ENCODE measurements at regions not wholly inside any gene's neighbourhood (a gene's known extent, or its start where the extent isn't known, plus 50 kb on each side); places are given as distances from the start of the nearest gene placed in this dataset.

DNA sequence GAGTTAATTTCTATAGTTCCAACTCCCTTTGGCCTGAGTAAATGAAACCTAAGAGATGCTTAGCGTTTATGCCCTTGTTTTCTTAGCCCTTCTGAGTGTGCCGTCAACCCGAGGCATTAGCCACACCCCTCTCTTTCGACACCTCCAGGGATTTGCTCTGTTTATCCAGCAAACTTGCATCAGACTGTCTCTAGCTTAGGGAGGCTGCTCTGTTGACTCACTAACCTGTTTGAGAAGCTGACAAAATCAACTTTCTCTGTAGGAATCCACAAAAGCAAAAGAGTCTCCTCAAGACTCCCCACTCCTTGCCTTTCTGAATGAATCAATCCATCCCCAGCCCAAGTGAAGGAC, 317.6 kb downstream of the TNS1 start:
- TF ChIP-seq, protein P1, sequence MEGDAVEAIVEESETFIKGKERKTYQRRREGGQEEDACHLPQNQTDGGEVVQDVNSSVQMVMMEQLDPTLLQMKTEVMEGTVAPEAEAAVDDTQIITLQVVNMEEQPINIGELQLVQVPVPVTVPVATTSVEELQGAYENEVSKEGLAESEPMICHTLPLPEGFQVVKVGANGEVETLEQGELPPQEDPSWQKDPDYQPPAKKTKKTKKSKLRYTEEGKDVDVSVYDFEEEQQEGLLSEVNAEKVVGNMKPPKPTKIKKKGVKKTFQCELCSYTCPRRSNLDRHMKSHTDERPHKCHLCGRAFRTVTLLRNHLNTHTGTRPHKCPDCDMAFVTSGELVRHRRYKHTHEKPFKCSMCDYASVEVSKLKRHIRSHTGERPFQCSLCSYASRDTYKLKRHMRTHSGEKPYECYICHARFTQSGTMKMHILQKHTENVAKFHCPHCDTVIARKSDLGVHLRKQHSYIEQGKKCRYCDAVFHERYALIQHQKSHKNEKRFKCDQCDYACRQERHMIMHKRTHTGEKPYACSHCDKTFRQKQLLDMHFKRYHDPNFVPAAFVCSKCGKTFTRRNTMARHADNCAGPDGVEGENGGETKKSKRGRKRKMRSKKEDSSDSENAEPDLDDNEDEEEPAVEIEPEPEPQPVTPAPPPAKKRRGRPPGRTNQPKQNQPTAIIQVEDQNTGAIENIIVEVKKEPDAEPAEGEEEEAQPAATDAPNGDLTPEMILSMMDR (IDR thresholded peaks at IDR 0.05) = no peak
- no peak for TF ChIP-seq POLR2AphosphoS5 (IDR thresholded peaks at IDR 0.05; ENCODE audit: low read depth, low read length)
- no peak for TF ChIP-seq TCF7L2 (IDR thresholded peaks at IDR 0.05; ENCODE audit: low read depth, low read length)
- no peak for TF ChIP-seq REST (IDR thresholded peaks at IDR 0.05; ENCODE audit: insufficient read depth in 1 of 2, low read depth in 2 of 2, low read length in 1 of 2)
- no peak for TF ChIP-seq SIN3A (IDR thresholded peaks at IDR 0.05; ENCODE audit: borderline replicate concordance, insufficient read depth, low read depth, low read length)

Measured in Panc1 (cell line).